ENCODE measurements at regions not wholly inside any gene's neighbourhood (a gene's known extent, or its start where the extent isn't known, plus 50 kb on each side); places are given as distances from the start of the nearest gene placed in this dataset.

DNA sequence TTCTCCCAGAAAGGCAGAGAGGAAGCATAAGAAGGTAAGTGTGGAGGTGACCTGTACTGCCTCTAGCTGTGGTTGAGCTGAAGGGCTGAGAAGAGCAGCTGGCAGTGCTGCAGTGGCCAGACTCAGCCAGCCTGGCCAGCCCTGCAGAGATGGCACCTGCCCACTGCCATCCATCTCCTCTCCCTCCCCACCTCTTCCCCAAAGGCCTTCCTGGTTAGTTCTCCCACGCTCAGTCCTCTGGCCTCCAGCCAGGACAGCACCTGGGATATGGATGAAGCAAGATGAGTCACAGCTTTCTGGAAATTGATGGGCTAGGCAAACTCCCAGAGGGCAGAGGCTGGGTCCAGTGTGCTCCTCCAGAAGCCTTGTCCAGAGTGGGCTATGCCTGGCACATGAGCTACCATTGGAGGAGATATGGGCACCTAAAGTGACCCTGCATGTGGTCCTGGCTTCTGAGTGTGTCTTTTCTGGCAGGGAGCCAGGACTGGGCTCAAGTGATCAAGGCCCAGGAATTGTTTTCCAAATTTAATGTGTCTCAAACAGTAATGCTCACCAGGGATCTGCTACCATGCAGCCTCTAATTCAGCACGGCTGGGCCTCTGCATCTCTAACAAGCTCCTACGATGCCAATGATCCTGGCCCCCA, 81.0 kb upstream of the CACUL1 start:
- no peak for DNase-seq (ENCODE audit: low read depth, low spot score)

DNA sequence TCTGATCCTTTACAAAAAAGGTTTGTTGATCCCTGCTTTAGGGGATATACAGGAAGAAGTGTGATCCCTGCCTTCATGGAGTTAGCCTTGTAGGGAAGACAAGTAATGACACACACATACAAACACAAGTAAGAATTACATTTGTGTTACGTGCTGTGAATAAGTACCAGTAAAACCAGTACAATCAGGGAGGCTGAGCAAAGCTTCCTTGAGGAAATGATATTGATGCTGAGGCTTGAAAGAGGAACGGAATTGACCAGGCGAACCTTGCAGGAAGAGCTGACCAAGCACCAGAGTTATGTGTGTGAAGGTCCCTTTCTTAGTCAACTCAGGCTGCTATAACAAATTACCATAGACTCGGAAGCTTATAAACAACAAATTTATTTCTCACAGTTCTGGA, 83.6 kb upstream of the CACUL1 start:
- DNase-seq (ENCODE audit: low read depth, low spot score), result no peak

DNA sequence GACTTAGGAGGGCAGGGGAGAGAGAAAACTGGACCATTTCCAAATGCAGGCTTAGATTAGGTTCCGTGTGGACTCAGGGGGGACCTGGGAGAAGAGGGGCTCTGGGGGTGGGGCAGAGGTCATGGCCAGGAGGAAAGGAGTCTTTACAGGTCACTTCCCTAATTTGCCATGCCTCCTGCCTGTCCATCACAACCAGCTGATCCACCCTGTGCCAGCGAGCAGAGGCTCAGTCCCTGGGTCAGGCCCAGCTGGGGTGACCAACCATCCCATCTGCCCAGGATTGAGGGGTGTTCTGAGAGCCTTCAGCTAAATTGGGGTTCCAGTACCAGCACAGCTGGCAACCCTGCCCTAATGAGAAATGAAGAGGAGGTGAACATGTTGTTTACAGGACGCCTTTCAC, 84.6 kb upstream of the CACUL1 start:
- DNase-seq (ENCODE audit: low read depth, low spot score), result no peak

DNA sequence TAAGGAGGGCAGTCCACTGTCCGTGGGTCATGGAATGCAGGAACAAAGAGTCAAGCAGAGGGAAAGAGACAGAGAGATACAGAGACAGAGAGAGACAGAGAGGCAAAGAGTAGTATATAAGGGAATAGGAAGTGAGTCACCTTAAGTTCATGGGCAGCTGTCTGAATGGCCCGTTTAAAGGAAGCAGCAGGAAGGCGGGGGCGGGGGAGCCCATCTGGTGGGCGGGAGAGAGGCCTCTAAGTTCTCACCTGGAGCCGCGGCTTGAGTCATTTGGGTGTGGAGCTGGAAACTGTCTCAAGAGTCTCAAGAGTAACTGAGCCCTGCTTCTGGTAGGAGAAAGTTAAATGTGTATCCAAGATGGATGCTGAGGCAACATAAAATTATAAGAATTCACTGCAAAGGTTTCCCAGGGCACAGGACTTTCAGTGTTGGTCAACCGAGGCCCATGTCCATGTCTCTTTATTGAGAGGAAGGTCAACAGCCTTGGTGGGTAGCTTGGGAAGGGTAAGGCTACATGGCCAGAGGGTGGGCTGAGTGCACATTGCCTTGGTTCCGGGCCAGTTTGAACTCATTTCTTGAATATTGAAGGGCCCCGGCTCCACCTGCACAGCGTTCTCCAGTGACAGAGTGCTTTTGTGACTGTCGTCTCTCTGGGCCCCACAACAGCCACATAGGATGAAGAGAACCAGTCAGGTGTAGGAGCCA, 85.5 kb upstream of the CACUL1 start:
- no peak for DNase-seq (ENCODE audit: low read depth, low spot score)

GRCh38 chr10:118840776-118841468, 86.2 kb upstream of the CACUL1 start:
- DNase-seq (ENCODE audit: low read depth, low spot score), result no peak

GRCh38 chr10:118841881-118842605, 87.3 kb upstream of the CACUL1 start:
- DNase-seq (ENCODE audit: low read depth, low spot score), result no peak

DNA sequence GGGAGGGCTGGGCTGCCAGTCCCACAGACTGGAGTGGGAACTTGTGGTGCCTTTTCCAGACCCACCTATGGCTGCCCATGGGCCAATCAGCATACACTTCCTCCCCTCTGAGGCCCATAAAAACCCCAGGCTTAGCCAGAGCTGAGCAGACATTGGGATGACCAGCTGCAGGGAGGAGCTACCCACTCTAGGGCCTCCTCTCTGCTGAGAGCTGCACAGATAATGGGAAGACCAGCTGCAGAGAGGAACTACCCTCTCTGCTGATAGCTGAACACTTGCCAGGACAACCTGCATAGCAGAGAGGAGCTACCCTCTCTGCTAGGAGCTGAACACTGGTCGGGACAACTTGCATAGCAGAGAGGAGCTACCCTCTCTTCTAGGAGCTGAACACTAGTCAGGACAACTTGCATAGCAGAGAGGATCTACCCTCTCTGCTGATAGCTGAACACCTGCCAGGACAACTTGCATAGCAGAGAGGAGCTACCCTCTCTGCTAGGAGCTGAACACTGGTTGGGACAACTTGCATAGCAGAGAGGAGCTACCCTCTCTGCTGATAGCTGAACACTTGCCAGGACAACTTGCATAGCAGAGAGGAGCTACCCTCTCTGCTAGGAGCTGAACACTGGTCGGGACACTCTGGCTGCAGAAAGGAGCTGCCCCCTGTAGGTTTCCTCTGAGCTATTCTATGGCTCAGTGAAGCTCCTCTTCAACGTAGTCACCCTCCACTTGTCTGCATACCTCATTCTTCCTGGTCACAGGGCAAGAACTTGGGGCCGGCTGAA, 88.3 kb upstream of the CACUL1 start:
- DNase-seq (ENCODE audit: low read depth, low spot score), result no peak

DNA sequence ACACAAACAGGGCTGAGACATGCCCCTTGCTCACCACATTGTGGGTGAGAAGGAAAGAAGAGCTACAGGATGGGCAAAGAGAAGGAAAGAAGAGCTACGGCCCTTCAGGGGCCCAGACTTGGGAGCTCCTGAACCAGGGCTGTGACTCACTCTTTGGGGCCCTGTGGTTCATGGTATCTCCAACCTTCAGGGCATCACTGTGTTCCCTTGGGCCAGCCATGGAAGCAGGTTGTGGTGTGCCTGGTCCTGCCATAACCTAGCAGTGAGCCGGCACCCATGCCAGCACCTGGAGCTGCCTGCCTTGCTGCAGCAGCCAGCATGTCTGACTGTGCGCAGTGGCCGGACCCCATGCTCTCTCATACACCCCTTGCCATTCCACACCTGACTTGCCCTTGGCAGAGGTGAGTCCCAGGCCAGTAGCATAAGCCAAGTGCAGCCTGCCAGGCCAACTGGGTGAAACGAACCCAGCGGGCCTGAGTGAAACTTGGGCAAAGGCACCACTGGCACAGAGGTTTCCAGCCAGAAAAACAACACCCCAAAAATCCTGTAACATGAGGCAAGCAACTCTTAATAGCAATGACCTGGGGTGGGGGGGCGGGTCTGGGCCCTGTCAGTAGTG, 89.0 kb upstream of the CACUL1 start:
- no peak for DNase-seq (ENCODE audit: low read depth, low spot score)

- no peak for DNase-seq (ENCODE audit: low read depth, low spot score)
These were observed 90.2 kb upstream of the CACUL1 start for GRCh38 chr10:118844731-118845521.

DNA sequence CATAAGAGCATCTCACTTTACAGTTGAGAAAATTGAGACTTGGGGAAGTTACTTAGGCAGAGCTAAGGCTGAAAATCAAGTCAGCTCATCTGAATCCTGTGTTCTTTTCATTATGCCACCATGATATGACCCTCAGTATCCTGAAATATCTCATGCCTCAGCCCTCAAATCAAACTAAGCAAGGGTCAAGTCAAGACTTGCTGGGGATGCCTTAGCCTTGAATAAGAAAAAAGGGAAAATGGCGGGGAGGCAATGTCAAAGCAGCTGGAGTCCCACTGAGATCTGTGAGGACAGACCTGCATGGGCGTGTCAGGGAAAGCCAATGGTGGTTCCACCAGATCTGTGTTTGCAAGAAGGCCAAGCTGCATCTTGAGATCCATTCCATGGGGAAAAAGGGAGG, 91.0 kb upstream of the CACUL1 start:
- no peak for DNase-seq (ENCODE audit: low read depth, low spot score)

- DNase-seq (ENCODE audit: low read depth, low spot score), result peak; percentile 22
These were observed 95.8 kb upstream of the CACUL1 start for GRCh38 chr10:118850418-118851061.

DNA sequence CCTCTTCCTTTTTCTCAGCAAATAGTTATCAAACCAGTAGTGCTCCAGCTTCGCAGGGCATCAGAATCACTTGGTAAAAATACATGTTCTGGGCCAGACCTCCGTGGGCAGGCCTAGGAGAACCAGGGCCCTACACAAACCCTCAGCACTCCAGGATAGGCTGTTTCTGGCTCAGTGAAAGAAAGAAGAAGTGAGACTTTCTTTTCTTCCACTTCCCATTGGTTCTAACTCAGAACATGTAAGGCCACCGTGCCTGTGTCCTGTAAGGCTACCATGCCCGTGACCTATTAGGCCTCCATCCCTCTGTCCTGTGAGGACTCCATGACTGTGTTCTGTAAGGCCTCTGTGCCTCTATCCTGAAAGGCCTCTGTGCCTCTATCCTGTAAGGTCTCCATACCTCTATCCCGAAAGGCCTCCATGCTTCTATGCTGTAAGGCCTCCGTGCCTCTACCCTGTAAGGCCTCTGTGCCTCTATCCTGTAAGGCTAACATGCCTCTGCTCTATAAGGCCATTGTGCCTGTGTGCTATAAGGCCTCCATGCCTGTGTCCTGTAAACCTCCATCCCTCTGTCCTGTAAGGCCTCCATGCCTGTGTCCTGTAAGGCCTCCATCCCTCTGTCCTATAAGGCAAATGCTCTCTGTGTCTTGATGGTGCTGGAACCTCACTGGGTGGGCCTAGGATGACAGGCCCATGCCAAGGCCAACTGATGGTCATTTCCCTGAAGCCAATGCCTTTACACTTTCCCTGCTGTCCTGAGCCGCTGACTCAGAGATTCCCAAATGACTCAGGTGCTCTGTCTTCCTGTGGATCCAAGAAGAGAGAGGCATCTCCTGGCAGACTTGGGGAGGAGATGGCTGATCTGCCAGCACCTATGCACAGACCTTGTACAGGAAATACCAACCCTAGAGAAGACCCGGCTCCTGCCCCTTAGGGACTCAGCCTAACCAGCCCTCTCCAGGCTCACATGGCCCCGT, 96.6 kb upstream of the CACUL1 start:
- no peak for DNase-seq (ENCODE audit: low read depth, low spot score)

DNA sequence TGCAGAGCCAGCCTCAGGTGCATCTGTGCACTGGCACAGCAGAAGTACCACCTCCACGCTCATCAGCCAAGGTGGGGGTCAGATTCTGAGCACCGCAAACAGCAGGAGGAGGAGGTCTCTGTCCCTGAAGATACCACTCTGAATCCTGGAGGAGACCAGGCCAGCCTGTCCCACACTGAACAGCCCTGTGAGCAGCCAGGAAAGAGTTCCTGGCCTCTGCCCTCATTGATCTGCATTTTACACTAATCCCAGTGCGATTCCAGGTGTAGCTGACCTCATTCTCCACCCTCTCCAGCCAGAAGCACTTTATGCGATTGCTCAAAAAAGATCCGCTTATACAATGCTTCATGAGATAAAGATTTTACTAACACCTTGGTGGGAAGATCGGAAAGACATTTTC, 99.1 kb upstream of the CACUL1 start:
- DNase-seq (ENCODE audit: low read depth, low spot score), result no peak

DNA sequence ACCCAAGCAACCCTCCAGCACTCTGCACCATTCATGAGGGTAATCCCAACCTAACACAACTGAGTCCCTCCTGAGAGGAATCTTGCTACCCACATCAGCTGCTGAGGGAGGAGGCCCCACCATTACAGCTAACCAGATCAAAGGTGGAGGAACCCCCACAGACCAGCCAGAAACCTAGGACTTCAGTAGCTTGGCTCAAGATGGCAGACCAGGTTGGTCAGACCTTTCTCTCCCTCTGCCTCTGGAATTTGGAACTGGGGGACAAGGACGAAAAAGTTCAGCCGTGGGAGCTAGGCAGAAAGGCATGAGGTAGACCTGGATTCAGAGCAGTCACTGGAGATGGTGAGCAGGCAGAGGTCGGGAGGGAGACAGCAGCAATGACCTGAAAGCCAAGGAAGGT, 101.3 kb upstream of the CACUL1 start:
- DNase-seq (ENCODE audit: low read depth, low spot score), result no peak

DNA sequence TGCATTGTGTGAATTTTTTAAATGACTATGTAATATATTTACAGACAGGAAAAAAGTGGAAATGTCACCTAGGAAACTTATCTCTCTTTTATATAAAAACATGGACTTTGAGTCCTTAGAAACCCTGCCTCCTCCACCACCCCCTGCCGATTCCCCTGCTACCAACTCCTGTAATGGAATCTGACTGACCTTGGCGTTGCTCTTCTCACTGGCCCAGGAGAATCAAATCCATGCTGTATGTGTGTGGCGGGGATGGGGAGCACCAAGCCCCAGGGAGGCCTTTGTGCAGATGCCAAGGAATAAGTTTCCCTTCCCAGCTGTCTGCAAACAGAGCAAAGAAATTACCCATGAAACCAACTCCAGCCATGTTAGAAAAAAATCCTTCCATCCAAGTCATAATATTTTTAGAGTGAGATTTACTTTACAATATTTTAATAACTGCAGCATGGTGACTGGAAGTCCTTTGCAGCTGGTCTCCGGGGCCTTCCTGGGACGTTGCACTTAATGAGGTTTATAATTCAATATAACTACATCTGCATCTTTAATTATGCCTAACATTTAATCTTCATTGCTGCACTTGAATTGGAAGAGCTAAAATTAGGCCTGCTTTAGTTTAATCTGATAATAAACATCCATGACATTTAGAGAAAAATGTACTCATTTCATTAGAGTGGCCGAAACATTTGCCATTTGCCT, 111.4 kb upstream of the CACUL1 start:
- no peak for DNase-seq (ENCODE audit: low read depth, low spot score)

GRCh38 chr10:118867768-118868167, 113.0 kb upstream of the CACUL1 start:
- no peak for DNase-seq (ENCODE audit: low read depth, low spot score)

GRCh38 chr10:118868589-118868988, 113.8 kb upstream of the CACUL1 start:
- DNase-seq (ENCODE audit: low read depth, low spot score), result no peak
